Osteocyte (in vitro differentiated cells): ENCODE measurements at regions not wholly inside any gene's neighbourhood (a gene's known extent, or its start where the extent isn't known, plus 50 kb on each side); places are given as distances from the start of the nearest gene placed in this dataset.

Source experiments
- DNase-seq: peaks from one replicate; pipeline ENCODE4 v3.0.0; 2021; ENCODE audit warnings: mixed read lengths; ENCODE audit not compliant: unreplicated experiment; ENCODE audit errors: extremely low spot score
- H3K27ac Mint-ChIP-seq: one replicate; pipeline ENCODE4 v1.8.0; 2021; ENCODE audit warnings: mild to moderate bottlenecking, mixed read lengths; ENCODE audit not compliant: unreplicated experiment
- H3K27me3 Mint-ChIP-seq: one replicate; pipeline ENCODE4 v1.8.0; 2021; ENCODE audit warnings: mixed read lengths; ENCODE audit not compliant: unreplicated experiment
- H3K36me3 Mint-ChIP-seq: one replicate; pipeline ENCODE4 v1.8.0; 2021; ENCODE audit warnings: mixed read lengths; ENCODE audit not compliant: unreplicated experiment
- H3K4me1 Mint-ChIP-seq: one replicate; pipeline ENCODE4 v1.8.0; 2021; ENCODE audit warnings: mixed read lengths; ENCODE audit not compliant: unreplicated experiment
- H3K4me3 Mint-ChIP-seq: one replicate; pipeline ENCODE4 v1.8.0; 2021; ENCODE audit warnings: mild to moderate bottlenecking, moderate library complexity, mixed read lengths; ENCODE audit not compliant: unreplicated experiment
- H3K9me3 Mint-ChIP-seq: one replicate; pipeline ENCODE4 v1.8.0; 2021; ENCODE audit warnings: mixed read lengths; ENCODE audit not compliant: unreplicated experiment
- CTCF ChIP-seq: fragments of 200-600 bp; sonication (generic); IDR thresholded peaks from 2 replicates; pipeline ENCODE4 v1.5.0; 2021; ENCODE audit warnings: antibody characterized with exemption, mild to moderate bottlenecking, moderate library complexity

GRCh38 chr11:104609311-104610085 is 288.8 kb downstream of the CASP12 start:
- Mint-ChIP-seq H3K4me3 (no peak overlapping the region), H3K27ac (no peak overlapping the region), H3K27me3 (peaks cover 4% of the 10 kb centered on the region), H3K9me3 (no peaks in the 10 kb centered on the region), H3K4me1 (peaks cover 7% of the 10 kb centered on the region), H3K36me3 (no peaks in the 10 kb centered on the region)
- peak; percentile 86 for TF ChIP-seq CTCF
- DNase-seq = no peak

GRCh38 chr11:104602643-104603042 is 295.6 kb downstream of the CASP12 start:
- no peak for DNase-seq
- Mint-ChIP-seq H3K4me3 (no peak overlapping the region), H3K36me3 (no peaks in the 10 kb centered on the region), H3K27ac (no peak overlapping the region), H3K4me1 (no peaks in the 10 kb centered on the region), H3K9me3 (peaks cover 12% of the 10 kb centered on the region), H3K27me3 (peaks cover under 1% of the 10 kb centered on the region)
- no peak for TF ChIP-seq CTCF

- Mint-ChIP-seq H3K36me3 (no peaks in the 10 kb centered on the region), H3K27ac (no peak overlapping the region), H3K4me1 (peaks cover 4% of the 10 kb centered on the region), H3K27me3 (no peaks in the 10 kb centered on the region), H3K4me3 (no peak overlapping the region), H3K9me3 (no peaks in the 10 kb centered on the region)
- DNase-seq = no peak
- TF ChIP-seq CTCF = no peak
Measured at GRCh38 chr11:104594228-104594958, 303.9 kb downstream of the CASP12 start.

- Mint-ChIP-seq H3K9me3 (no peaks in the 10 kb centered on the region), H3K36me3 (no peaks in the 10 kb centered on the region), H3K4me1 (peaks cover 2% of the 10 kb centered on the region), H3K4me3 (no peak overlapping the region), H3K27me3 (no peaks in the 10 kb centered on the region), H3K27ac (no peak overlapping the region)
- DNase-seq = no peak
- no peak for TF ChIP-seq CTCF
Measured at GRCh38 chr11:104588970-104589369, 309.3 kb downstream of the CASP12 start.

GRCh38 chr11:104588446-104588845 is 309.8 kb downstream of the CASP12 start:
- no peak for DNase-seq
- Mint-ChIP-seq H3K4me3 (no peak overlapping the region), H3K36me3 (no peaks in the 10 kb centered on the region)

More at GRCh38 chr11:104588446-104588845, 309.8 kb downstream of the CASP12 start:
- H3K27ac Mint-ChIP-seq = no peak overlapping the region
- no peaks in the 10 kb centered on the region for H3K9me3 Mint-ChIP-seq
- TF ChIP-seq CTCF = no peak
- H3K4me1 Mint-ChIP-seq = peaks cover 2% of the 10 kb centered on the region
- no peaks in the 10 kb centered on the region for H3K27me3 Mint-ChIP-seq
